Testis (tissue), 2 donors: ENCODE measurements at regions not wholly inside any gene's neighbourhood (a gene's known extent, or its start where the extent isn't known, plus 50 kb on each side); places are given as distances from the start of the nearest gene placed in this dataset.

Source experiments
- CTCF ChIP-seq, 3 experiments: fragments of 450-650 bp in 2 of 3; fragments of 200-600 bp in 1 of 3; sonication (generic) in 1 of 3; IDR thresholded peaks; one replicate each; pipeline ENCODE4 v1.5.1; 2016 to 2019; ENCODE audit warnings: antibody characterized with exemption in 3 of 3, mild to moderate bottlenecking in 2 of 3, moderate library complexity in 1 of 3
- POLR2A ChIP-seq: fragments of 450-650 bp; IDR thresholded peaks from one replicate; pipeline ENCODE4 v1.6.1; 2017; ENCODE audit warnings: antibody characterized with exemption, mild to moderate bottlenecking, moderate library complexity

- TF ChIP-seq POLR2A = no peak
- no peak for TF ChIP-seq CTCF (IDR thresholded peaks at IDR 0.05)
These were observed 764.8 kb upstream of the FAT3 start for GRCh38 chr11:91459840-91460239.
